IMR-90 (cell line): ENCODE measurements at regions not wholly inside any gene's neighbourhood (a gene's known extent, or its start where the extent isn't known, plus 50 kb on each side); places are given as distances from the start of the nearest gene placed in this dataset.

ENCODE experiments used
- ATAC-seq: fragments of 200-7000 bp; cut with Tn5 transposase; 2 replicates; pipeline ENCODE4 v1.9.1; 2020; ENCODE audit warnings: low read depth, mild to moderate bottlenecking, moderate library complexity
- BruUV-seq: library from RNA; stranded (reverse); fragments of 400-500 nt; replicated peaks from 2 replicates; lab custom pipeline; 2021; lab: Mats Ljungman, UMichigan
- CTCF ChIA-PET: fragments of 300-600 bp; formaldehyde crosslinking; extraction: SDS; loops from one replicate; lab custom pipeline; 2021; ENCODE audit warnings: antibody characterized with exemption; lab: Yijun Ruan, JAX
- POLR2A ChIA-PET: fragments of 300-600 bp; sonication (Branson Sonifier 250); formaldehyde crosslinking; loops from one replicate; lab custom pipeline; 2022; ENCODE audit warnings: antibody characterized with exemption; ENCODE audit not compliant: unreplicated experiment; lab: Charles Lee
- DNase-seq: peaks from one replicate; pipeline ENCODE4 v3.0.0; 2013
- H2AFZ ChIP-seq: replicated peaks from 2 replicates; pipeline ENCODE3; 2013; ENCODE audit warnings: low read length, mild to moderate bottlenecking; ENCODE audit not compliant: poor library complexity
- H2AK5ac ChIP-seq: 2 replicates; pipeline ENCODE4 v1.6.1; 2013; ENCODE audit warnings: low read depth, low read length, inconsistent platforms
- H2AK9ac ChIP-seq: replicated peaks from 2 replicates; pipeline ENCODE3; 2013; ENCODE audit warnings: mild to moderate bottlenecking, low read depth, low read length, moderate library complexity; ENCODE audit not compliant: poor library complexity
- H2BK120ac ChIP-seq: 2 replicates; pipeline ENCODE4 v1.6.1; 2013; ENCODE audit warnings: low read depth, low read length, inconsistent platforms
- H2BK15ac ChIP-seq: 3 replicates; pipeline ENCODE4 v1.6.1; 2013; ENCODE audit warnings: low read depth, low read length, inconsistent platforms
- H2BK20ac ChIP-seq: 2 replicates; pipeline ENCODE4 v1.6.1; 2013; ENCODE audit warnings: low read depth, mild to moderate bottlenecking, inconsistent platforms, low read length, moderate library complexity
- H2BK5ac ChIP-seq: 2 replicates; pipeline ENCODE4 v1.6.1; 2013; ENCODE audit warnings: mild to moderate bottlenecking, low read depth, low read length, inconsistent platforms; ENCODE audit not compliant: poor library complexity, severe bottlenecking
- H3K14ac ChIP-seq: replicated peaks from 2 replicates; pipeline ENCODE4 v1.6.1; 2013; ENCODE audit warnings: low read depth, low read length, inconsistent platforms
- H3K18ac ChIP-seq: 2 replicates; pipeline ENCODE4 v1.6.1; 2013; ENCODE audit warnings: low read depth, low read length, control low read depth
- H3K23ac ChIP-seq: 2 replicates; pipeline ENCODE4 v1.6.1; 2013; ENCODE audit warnings: low read depth, low read length, inconsistent platforms
- H3K27ac ChIP-seq: 2 replicates; pipeline ENCODE4 v1.5.1; 2013; ENCODE audit warnings: mild to moderate bottlenecking, control low read depth, low read length; ENCODE audit not compliant: insufficient read depth
- H3K27me3 ChIP-seq: 2 replicates; pipeline ENCODE4 v1.6.1; 2013; ENCODE audit warnings: low read length; ENCODE audit not compliant: control insufficient read depth, insufficient read depth
- H3K36me3 ChIP-seq: 2 replicates; pipeline ENCODE4 v1.6.1; 2013; ENCODE audit warnings: low read length, mixed read lengths; ENCODE audit not compliant: control insufficient read depth, insufficient read depth
- H3K4ac ChIP-seq: 2 replicates; pipeline ENCODE4 v1.6.1; 2013; ENCODE audit warnings: low read depth, low read length, inconsistent platforms
- H3K4me1 ChIP-seq: 2 replicates; pipeline ENCODE4 v1.6.1; 2013; ENCODE audit warnings: low read length, mixed read lengths; ENCODE audit not compliant: control insufficient read depth, insufficient read depth
- H3K4me2 ChIP-seq: 2 replicates; pipeline ENCODE4 v1.6.1; 2013; ENCODE audit warnings: low read depth, mild to moderate bottlenecking, control low read depth, low read length, moderate library complexity
- H3K4me3 ChIP-seq: 2 replicates; pipeline ENCODE4 v1.5.1; 2013; ENCODE audit warnings: low read depth, mild to moderate bottlenecking, control low read depth, low read length, moderate library complexity; ENCODE audit not compliant: insufficient read depth
- H3K56ac ChIP-seq: 2 replicates; pipeline ENCODE4 v1.6.1; 2013; ENCODE audit warnings: low read length, inconsistent platforms; ENCODE audit not compliant: insufficient read depth; ENCODE audit errors: extremely low read depth
- H3K79me1 ChIP-seq, 2 experiments: 2 replicates each; pipeline ENCODE4 v1.6.1; 2013; ENCODE audit warnings: low read length in 2 of 2, inconsistent platforms in 1 of 2, low read depth in 1 of 2
- H3K9ac ChIP-seq: 2 replicates; pipeline ENCODE4 v1.6.1; 2013; ENCODE audit warnings: low read depth, low read length, control low read depth
- H3K9me1 ChIP-seq: 2 replicates; pipeline ENCODE4 v1.6.1; 2013; ENCODE audit warnings: low read length, inconsistent platforms; ENCODE audit not compliant: insufficient read depth
- H3K9me3 ChIP-seq: 2 replicates; pipeline ENCODE4 v1.6.1; 2013; ENCODE audit warnings: low read length; ENCODE audit not compliant: control insufficient read depth, insufficient read depth
- H4K20me1 ChIP-seq: 2 replicates; pipeline ENCODE4 v1.6.1; 2013; ENCODE audit warnings: low read length, inconsistent platforms; ENCODE audit not compliant: insufficient read depth
- H4K5ac ChIP-seq: 2 replicates; pipeline ENCODE4 v1.6.1; 2013; ENCODE audit warnings: mild to moderate bottlenecking, low read depth, low read length, control low read depth
- H4K8ac ChIP-seq, 2 experiments: 2 replicates each; pipeline ENCODE4 v1.6.1; 2013; ENCODE audit warnings: low read depth in 2 of 2, low read length in 2 of 2, control low read depth in 1 of 2, inconsistent platforms in 1 of 2
- H4K91ac ChIP-seq: 2 replicates; pipeline ENCODE4 v1.6.1; 2013; ENCODE audit warnings: low read depth, low read length, inconsistent platforms; ENCODE audit not compliant: insufficient read depth
- MAFK ChIP-seq: IDR thresholded peaks from 2 replicates; pipeline ENCODE4 v1.6.1; 2012; ENCODE audit warnings: low read depth, low read length, improper control_type of control experiment
- POLR2A ChIP-seq: IDR thresholded peaks from 2 replicates; pipeline ENCODE4 v1.6.1; 2012; ENCODE audit warnings: mild to moderate bottlenecking, low read depth, low read length
- WGBS, 2 experiments: methylation state at CpG; one replicate each; pipeline versions ENCODE4 v1.1.5 to v1.1.7; 2013; ENCODE audit warnings: missing lambda C conversion rate in 2 of 2; ENCODE audit not compliant: insufficient read length in 1 of 2; ENCODE audit errors: extremely low coverage in 2 of 2; 5-methylcytosine and 5-hydroxymethylcytosine counted together
- dilution Hi-C: fragments of 300-500 bp; cut with HindIII; formaldehyde crosslinking; loops from one replicate; pipeline ENCODE4 v1.14.3; 2018; ENCODE audit warnings: low sequenced_read_pairs; ENCODE audit not compliant: unreplicated experiment
- in situ Hi-C: fragments of 300-500 bp; cut with MboI; formaldehyde crosslinking; loops from 3 replicates; pipeline ENCODE4 v1.14.3; 2019; ENCODE audit warnings: low sequenced_read_pairs, inconsistent platforms, mixed read lengths
- intact Hi-C: fragments of 100-400 bp; cut with micrococcal nuclease; formaldehyde crosslinking; loops from 2 replicates; pipeline ENCODE4 v1.10.0; 2022
- TF ChIP-seq, protein P1 (sequence below): conservative IDR thresholded peaks from 2 replicates; pipeline ENCODE4 v1.5.1; 2012; ENCODE audit warnings: mild to moderate bottlenecking, low read depth, low read length, improper control_type of control experiment

GRCh38 chr12:69168828-69169227 lies 70.5 kb upstream of the CPSF6 start:
- dilution Hi-C loops (no loop called here), intact Hi-C loops (no loop called here)
- H3K36me3 ChIP-seq = no peaks in the 10 kb centered on the region

More at GRCh38 chr12:69168828-69169227, 70.5 kb upstream of the CPSF6 start:
- no peak overlapping the region for H3K56ac ChIP-seq
- H2AK9ac ChIP-seq = no peak overlapping the region
- H3K4ac ChIP-seq = no peak overlapping the region
- no peak overlapping the region for H2AFZ ChIP-seq
- no peak overlapping the region for H2AK5ac ChIP-seq
- CTCF ChIA-PET = no interaction called here
- no peaks in the 10 kb centered on the region for H3K9me3 ChIP-seq
- H2BK20ac ChIP-seq = no peak overlapping the region
- H3K27me3 ChIP-seq = peaks cover 9% of the 10 kb centered on the region
- no peak overlapping the region for H3K4me3 ChIP-seq
- no peak overlapping the region for H2BK120ac ChIP-seq
- no peaks in the 10 kb centered on the region for H3K9me1 ChIP-seq
- no peaks in the 10 kb centered on the region for H3K4me1 ChIP-seq
- H4K91ac ChIP-seq = no peak overlapping the region
- in situ Hi-C loops = no loop called here
- POLR2A ChIA-PET = no interaction called here
- no peak overlapping the region for H3K27ac ChIP-seq
- H4K8ac ChIP-seq = no peak overlapping the region
- H2BK5ac ChIP-seq = no peak overlapping the region
- TF ChIP-seq MAFK (no peak), POLR2A (no peak)
- TF ChIP-seq, protein P1, sequence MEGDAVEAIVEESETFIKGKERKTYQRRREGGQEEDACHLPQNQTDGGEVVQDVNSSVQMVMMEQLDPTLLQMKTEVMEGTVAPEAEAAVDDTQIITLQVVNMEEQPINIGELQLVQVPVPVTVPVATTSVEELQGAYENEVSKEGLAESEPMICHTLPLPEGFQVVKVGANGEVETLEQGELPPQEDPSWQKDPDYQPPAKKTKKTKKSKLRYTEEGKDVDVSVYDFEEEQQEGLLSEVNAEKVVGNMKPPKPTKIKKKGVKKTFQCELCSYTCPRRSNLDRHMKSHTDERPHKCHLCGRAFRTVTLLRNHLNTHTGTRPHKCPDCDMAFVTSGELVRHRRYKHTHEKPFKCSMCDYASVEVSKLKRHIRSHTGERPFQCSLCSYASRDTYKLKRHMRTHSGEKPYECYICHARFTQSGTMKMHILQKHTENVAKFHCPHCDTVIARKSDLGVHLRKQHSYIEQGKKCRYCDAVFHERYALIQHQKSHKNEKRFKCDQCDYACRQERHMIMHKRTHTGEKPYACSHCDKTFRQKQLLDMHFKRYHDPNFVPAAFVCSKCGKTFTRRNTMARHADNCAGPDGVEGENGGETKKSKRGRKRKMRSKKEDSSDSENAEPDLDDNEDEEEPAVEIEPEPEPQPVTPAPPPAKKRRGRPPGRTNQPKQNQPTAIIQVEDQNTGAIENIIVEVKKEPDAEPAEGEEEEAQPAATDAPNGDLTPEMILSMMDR = no peak
- H3K9ac ChIP-seq = no peak overlapping the region
- H3K14ac ChIP-seq = no peak overlapping the region
- no peak overlapping the region for H3K18ac ChIP-seq
- no peak overlapping the region for H2BK15ac ChIP-seq
- no peaks in the 10 kb centered on the region for H4K20me1 ChIP-seq
- DNase-seq (no peak), ATAC-seq (no peak)
- H3K79me1 ChIP-seq = no peaks in the 10 kb centered on the region
- H3K4me2 ChIP-seq = no peak overlapping the region
- H3K23ac ChIP-seq = no peak overlapping the region
- no CpG with 5 or more reads among the region's 3 CpGs for WGBS, 2 experiments
- H4K5ac ChIP-seq = no peak overlapping the region
- BruUV-seq = no TSS peak
